Kidney (tissue), 13 donors: ENCODE measurements at regions not wholly inside any gene's neighbourhood (a gene's known extent, or its start where the extent isn't known, plus 50 kb on each side); places are given as distances from the start of the nearest gene placed in this dataset.

Experiments used
- DNase-seq, 5 donors: peaks; one replicate each; pipeline ENCODE4 v3.0.0-alpha.2; 2013 to 2020
- FAIRE-seq: peaks from 2 replicates; lab custom pipeline; 2012; peaks lifted over from hg19 to GRCh38; lab: Jason Lieb, UNC
- H3K27ac ChIP-seq, 2 donors: one replicate each; pipeline ENCODE4 v1.7.0; 2013; ENCODE audit warnings: low read depth in 2 of 2, low read length in 2 of 2, inconsistent platforms in 1 of 2
- H3K27me3 ChIP-seq: one replicate; pipeline ENCODE4 v1.7.1; 2013; ENCODE audit warnings: low read length, inconsistent platforms; ENCODE audit not compliant: control insufficient read depth, insufficient read depth
- H3K36me3 ChIP-seq, 3 donors: one replicate each; pipeline versions ENCODE4 v1.7.0 to v1.7.1; 2013; ENCODE audit warnings: low read length in 3 of 3, control low read depth in 1 of 3, inconsistent platforms in 1 of 3; ENCODE audit not compliant: insufficient read depth in 3 of 3, control insufficient read depth in 2 of 3
- H3K4me1 ChIP-seq, 3 donors: one replicate each; pipeline versions ENCODE4 v1.7.0 to v1.7.1; 2013; ENCODE audit warnings: low read length in 3 of 3, inconsistent platforms in 1 of 3, low read depth in 1 of 3; ENCODE audit not compliant: control insufficient read depth in 2 of 3, insufficient read depth in 2 of 3
- H3K4me3 ChIP-seq, 3 donors: one replicate each; pipeline versions ENCODE4 v1.7.0 to v1.8.1; 2013; ENCODE audit warnings: low read length in 3 of 3, control low read depth in 1 of 3, inconsistent platforms in 1 of 3
- H3K9ac ChIP-seq, 3 donors: one replicate each; pipeline versions ENCODE4 v1.7.0 to v1.7.1; 2013; ENCODE audit warnings: low read length in 3 of 3, control low read depth in 1 of 3, inconsistent platforms in 1 of 3
- H3K9me3 ChIP-seq, 3 donors: one replicate each; pipeline versions ENCODE4 v1.7.0 to v1.7.1; 2013; ENCODE audit warnings: low read length in 3 of 3, control low read depth in 1 of 3, inconsistent platforms in 1 of 3; ENCODE audit not compliant: control insufficient read depth in 2 of 3, insufficient read depth in 1 of 3
- CTCF ChIP-seq: IDR thresholded peaks from 3 replicates; pipeline ENCODE4 v1.5.1; 2012; ENCODE audit warnings: mild to moderate bottlenecking, moderate library complexity, borderline replicate concordance; ENCODE audit not compliant: insufficient read depth; ENCODE audit errors: extremely low read depth
- intact Hi-C: fragments of 100-400 bp; cut with DNase I; formaldehyde crosslinking; loops from one replicate; pipeline ENCODE4 v1.11.1; 2022
- donor health status: control.
- donor health status: control.
- donor health status: control.
- donor health status: control.
- donor health status: control.
- donor health status: DM: yes; HTN: yes; CAD: no.
- donor health status: Normal renal cell carcinoma (clear cell type).

- Histone ChIP-seq H3K9ac (no peak overlapping the region), H3K36me3 (no peaks in the 10 kb centered on the region), H3K27ac (no peak overlapping the region), H3K4me1 (no peaks in the 10 kb centered on the region), H3K27me3 (peaks cover 14% of the 10 kb centered on the region), H3K9me3 (no peaks in the 10 kb centered on the region), H3K4me3 (no peak overlapping the region)
- TF ChIP-seq CTCF = no peak
- FAIRE-seq = no peak
- intact Hi-C loops = no loop called here
- DNase-seq = no peak
These were observed 57.9 kb upstream of the FOXF1 start for GRCh38 chr16:86452451-86452850.

GRCh38 chr16:86455116-86455515, 55.2 kb upstream of the FOXF1 start:
- DNase-seq (no peak), FAIRE-seq (no peak)
- H3K9ac ChIP-seq = no peak overlapping the region
- H3K27me3 ChIP-seq = peaks cover 19% of the 10 kb centered on the region
- H3K4me1 ChIP-seq = no peaks in the 10 kb centered on the region
- H3K36me3 ChIP-seq = no peaks in the 10 kb centered on the region
- TF ChIP-seq CTCF = no peak
- intact Hi-C loops = no loop called here
- no peaks in the 10 kb centered on the region for H3K9me3 ChIP-seq
- H3K27ac ChIP-seq = no peak overlapping the region
- no peak overlapping the region for H3K4me3 ChIP-seq

- no peaks in the 10 kb centered on the region for H3K36me3 ChIP-seq
- peaks cover 0 to 2% (median under 1%) of the 10 kb centered on the region in 3 donors for H3K9me3 ChIP-seq
- H3K27ac ChIP-seq = no peak overlapping the region
- H3K9ac ChIP-seq = no peak overlapping the region
- DNase-seq (peak in 2 of 5 donors; percentile 25 to 40), FAIRE-seq (no peak)
- no peak for TF ChIP-seq CTCF
- no peak overlapping the region for H3K4me3 ChIP-seq
- intact Hi-C loops = no loop called here
- peaks cover 19% of the 10 kb centered on the region for H3K27me3 ChIP-seq
- no peaks in the 10 kb centered on the region for H3K4me1 ChIP-seq
These were observed 54.7 kb upstream of the FOXF1 start for GRCh38 chr16:86455640-86456039.

GRCh38 chr16:86457501-86458148, 52.7 kb upstream of the FOXF1 start:
- Histone ChIP-seq H3K27ac (no peak overlapping the region), H3K9ac (no peak overlapping the region)
- FAIRE-seq = no peak

More at GRCh38 chr16:86457501-86458148, 52.7 kb upstream of the FOXF1 start:
- DNase-seq = peak in 1 of 5 donors; percentile 51
- Histone ChIP-seq H3K27me3 (peaks cover 19% of the 10 kb centered on the region), H3K36me3 (no peaks in the 10 kb centered on the region), H3K4me1 (no peaks in the 10 kb centered on the region), H3K4me3 (no peak overlapping the region), H3K9me3 (peaks cover 0 to 10% (median 6%) of the 10 kb centered on the region in 3 donors)
- intact Hi-C loops = no loop called here
- TF ChIP-seq CTCF = no peak
